AG08395 (cell line): ENCODE measurements at regions not wholly inside any gene's neighbourhood (a gene's known extent, or its start where the extent isn't known, plus 50 kb on each side); places are given as distances from the start of the nearest gene placed in this dataset.

Experiments used
- DNase-seq: peaks from one replicate; pipeline ENCODE4 v3.0.0; 2012; ENCODE audit warnings: mixed read lengths, low spot score

GRCh38 chr10:113420057-113420732, 132.7 kb upstream of the HABP2 start:
- no peak for DNase-seq

DNA sequence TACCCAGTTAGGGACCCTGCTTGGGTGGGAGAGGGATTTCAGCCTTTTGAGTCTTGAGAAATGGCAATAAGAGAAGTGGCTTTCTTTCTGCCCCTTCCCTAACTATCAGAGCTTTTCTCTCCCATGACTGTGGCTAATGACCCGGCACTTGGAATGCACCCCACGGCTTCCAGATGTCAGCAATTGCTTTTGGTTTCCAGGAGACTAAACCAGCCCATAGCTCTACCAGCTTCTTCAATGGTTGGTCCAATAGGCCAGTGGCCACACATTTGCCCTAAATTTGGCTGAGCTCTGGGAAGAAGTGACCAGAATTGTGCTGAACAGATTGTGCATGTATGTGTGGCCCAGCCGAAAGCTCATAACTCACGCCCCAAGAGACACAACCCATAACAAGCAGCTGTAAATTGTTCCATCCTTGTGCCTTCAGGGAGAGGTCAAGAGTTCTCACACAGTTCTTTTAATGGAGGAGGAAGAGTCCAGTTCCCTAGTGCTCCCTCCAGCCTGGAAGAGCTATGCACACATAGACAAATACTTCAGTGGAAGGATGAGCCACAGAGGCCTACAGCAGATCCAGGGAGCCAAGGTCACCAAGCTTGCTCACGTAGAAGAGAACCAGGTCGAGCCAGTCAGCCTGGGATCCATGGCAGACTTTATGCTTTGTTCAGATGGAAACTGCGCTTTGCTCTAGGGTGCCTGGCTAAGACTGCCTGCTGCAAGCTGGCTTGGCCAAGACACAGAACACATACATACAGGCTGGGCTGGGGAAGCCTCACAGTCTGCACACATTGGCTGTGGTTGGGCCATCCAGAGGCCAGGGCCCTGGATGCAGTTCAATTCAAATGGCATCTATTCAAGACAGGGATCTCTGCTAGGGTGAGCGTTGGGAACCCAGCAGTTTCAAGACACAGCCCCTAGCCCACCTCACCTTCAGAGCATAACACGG, 131.8 kb upstream of the HABP2 start:
- no peak for DNase-seq

DNA sequence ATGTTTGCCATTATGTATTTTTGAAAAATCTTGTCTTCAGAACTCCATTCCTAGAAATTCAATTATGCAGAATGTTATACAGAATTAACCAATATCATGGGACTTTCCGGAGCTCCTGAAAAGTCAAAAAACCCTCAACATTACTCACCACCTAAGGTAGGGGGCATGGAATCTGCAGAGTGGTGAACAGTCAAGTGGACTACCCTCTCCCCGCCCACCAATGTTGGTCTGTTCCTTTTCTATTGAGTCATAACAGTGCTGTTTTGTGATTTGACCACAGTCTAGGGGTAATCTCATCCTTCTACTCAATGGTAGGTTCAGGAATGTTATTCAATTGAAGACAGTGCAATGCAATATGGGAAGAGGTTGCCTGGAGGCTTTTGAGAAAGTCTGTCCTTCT, 130.5 kb upstream of the HABP2 start:
- DNase-seq = no peak

DNA sequence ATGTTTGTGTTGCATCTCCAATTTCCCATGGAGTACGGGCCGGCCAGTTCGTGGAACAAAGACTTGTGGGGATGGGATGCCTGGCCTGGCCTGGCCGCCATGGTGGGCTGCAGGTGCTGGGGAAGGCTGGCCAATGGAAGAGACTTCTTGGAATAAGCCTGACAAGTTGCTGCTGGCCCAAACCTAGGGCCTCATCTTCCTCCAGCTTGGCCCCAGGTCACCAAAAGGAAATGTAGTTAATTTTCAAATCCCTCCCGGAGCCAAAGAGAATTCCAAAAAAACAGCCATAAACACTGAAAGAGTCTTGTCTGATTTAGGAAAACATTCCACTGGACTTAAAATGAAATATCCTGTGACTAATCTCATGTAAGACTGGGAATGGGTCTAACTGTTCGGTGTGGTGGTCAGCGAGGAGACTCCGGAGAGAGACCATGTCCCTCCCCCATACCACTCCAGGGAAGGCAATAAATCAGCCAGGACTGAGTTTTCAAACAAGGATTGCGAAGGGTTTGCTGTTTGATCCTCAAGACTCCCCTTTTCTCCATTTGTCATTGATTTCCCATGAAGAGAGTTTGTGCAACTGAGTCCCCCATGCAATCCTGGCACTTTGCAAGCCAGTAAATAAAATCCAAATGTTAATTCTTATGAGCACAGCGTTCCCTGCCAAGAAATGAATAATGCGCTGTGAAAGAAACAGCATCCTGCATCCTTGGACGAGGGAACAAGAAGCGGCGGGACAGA, 128.7 kb upstream of the HABP2 start:
- DNase-seq = peak; percentile 49

DNA sequence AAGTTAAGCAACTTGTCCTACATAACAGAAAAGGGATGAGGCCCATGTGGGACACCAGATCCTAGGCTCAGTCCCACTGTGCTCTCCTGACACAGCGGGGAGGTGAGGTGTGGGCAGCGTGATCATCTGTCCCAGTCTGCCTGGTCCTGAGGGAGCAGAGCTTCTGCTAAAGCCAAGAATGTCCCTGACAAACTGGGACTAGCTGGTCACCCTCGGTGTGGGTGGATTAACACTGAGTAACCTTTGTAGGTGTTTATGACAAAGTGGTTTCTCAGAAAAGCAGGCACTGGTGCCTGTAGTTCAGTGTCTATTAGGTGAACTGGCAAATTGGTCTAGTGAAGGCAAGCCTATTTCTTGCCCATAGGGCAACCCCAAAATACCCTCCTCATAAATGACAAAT, 127.8 kb upstream of the HABP2 start:
- no peak for DNase-seq

GRCh38 chr10:113425541-113425951, 127.3 kb upstream of the HABP2 start:
- DNase-seq = peak; percentile 26

DNA sequence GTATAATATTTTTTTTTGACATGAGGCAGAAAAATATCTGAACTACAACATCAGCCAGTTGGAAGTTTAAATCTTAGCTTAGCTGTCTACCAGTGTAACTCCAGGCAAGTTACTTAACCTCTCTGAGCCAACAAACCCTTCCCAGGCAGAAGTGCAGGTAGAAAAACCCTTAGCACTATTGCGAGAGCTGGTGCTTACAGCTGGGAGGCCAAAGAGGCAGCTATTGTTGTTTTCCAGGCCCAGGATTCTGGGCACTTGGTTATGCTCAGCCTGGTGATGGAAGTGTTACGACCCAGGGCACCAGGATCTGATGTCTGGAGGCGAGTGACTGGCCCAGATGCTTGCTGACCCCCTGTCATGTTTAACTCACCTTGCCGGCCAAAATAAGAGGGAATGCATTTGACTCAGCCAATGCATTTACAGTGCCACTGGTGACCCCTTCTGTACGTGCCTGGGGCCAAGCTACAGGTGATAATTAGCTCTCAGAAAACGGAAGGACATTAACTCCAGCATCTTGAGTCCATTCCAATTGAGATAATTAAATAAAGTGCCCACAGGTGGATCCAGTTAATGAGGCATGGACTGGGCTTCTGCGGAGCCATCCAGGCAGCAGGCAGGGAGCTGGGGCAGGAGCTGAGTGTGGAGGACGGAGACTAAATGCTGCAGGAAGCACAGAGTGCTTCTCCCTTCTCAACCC, 126.5 kb upstream of the HABP2 start:
- no peak for DNase-seq

- no peak for DNase-seq
Measured at GRCh38 chr10:113427236-113427735, 125.6 kb upstream of the HABP2 start.

- DNase-seq = no peak
Measured at GRCh38 chr10:113427811-113428558, 124.9 kb upstream of the HABP2 start.

DNA sequence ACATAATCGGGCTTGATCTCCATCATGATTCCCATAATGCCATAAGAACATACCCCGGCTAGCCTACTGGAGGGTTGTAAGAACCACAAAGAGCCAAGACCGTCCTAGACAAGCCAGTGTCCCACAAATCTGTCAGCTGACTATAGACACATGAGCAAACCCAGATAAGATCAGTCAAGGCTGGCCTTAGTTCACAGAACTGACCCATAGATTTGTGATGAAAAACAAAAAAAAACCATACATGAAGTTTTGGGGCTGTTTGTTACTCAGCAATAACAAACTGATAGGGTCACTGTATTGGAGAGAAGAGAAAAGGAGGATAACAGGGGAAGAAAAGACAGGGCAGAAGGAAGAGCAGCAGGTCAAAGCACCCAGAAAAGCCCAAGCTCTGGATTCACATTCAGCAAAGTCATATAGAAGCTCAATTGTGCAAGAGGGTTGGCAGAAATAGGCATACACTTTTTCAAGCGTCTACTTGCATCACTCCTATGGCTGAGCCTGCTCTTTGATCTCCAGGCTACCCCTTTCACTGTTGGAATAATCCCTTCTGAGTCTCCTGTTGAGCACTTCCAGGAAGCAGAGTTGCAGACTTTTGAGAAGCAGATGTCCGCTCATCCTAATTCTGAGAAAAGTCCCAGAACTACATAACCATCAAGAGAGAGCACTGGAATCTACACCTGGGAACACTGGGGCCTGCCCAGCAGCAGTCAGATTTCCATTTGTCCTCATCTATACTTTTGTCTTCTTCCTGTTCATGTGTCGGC, 122.0 kb upstream of the HABP2 start:
- DNase-seq = no peak

GRCh38 chr10:113431398-113432160, 121.3 kb upstream of the HABP2 start:
- no peak for DNase-seq

GRCh38 chr10:113433711-113434110, 119.1 kb upstream of the HABP2 start:
- no peak for DNase-seq

DNA sequence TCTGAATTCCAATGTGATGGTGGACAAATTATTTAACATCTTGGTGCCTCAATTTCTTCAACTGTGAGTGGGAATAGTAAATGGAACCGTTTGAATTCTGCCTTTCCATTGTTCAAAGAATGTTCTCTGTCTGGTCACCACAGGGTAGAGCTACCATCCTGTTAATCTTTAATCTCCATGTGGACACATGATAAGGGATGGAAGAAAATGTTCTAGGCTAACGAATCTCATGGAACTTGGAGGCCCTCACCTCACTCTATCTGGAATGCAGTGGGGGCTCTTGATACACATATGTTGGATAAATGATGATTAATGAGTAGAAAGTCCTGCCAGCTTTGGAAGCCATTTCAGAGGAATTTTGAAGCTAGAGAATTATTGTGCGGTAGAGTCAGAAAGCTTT, 118.5 kb upstream of the HABP2 start:
- no peak for DNase-seq

- DNase-seq = no peak
Measured at GRCh38 chr10:113434950-113435349, 117.9 kb upstream of the HABP2 start.

DNA sequence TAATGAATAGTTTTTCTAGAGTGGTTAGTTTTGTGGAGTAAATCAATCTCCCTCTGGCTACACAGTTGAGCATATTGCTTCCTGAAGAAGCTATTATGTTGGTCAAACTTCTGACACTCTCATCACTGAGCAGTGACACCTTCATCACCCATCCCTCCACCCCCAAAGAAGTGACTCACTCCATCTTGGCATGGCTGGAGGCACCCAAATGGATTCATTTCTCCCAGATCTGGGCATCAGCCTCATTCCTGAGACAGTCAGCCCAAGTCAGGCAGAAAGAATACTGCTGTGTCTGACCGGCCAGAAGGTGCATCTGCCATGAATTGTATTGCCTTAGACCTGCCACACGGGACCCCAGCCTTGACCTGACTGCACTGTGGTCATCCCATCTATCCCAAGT, 117.0 kb upstream of the HABP2 start:
- peak; percentile 38 for DNase-seq

DNA sequence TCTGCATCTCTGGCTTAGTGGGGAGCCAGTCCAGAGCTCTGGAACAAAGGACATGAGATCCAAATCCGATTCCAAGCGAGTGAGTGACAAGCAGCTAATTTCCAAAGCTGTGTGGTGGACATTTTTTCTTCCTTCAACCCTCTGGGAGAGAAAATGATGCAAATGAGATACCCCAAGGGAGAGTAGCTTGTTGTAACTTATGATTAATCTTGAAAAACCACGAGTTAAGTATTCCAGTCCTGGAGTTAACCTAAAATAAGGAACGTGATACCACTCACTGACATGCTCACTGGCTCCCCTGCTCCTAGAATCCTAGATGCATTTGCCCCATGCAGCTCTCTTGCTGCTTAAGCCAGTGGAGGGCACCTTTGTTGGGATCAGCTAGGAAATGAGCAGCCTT, 116.0 kb upstream of the HABP2 start:
- no peak for DNase-seq

DNA sequence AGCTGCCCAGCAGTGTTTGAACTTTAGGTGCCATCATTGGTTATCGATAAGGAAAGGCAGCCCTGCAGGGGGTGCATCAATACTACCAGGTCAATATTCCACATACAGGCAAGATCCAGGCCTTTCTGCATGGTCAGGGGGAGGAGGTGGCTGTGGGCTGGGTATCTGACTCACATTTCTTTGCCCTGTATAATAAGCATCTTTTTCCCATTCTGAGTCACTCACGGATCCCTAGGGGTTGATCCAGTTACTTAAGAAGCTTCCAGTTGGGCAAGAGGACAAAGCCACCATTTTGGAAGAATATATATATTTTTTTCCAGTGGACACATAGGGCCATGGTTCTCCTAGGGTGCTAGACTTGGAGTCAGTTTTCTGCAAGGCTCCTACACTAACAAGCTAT, 114.2 kb upstream of the HABP2 start:
- peak; percentile 85 for DNase-seq

GRCh38 chr10:113441220-113441619, 111.6 kb upstream of the HABP2 start:
- DNase-seq = peak; percentile 66

DNA sequence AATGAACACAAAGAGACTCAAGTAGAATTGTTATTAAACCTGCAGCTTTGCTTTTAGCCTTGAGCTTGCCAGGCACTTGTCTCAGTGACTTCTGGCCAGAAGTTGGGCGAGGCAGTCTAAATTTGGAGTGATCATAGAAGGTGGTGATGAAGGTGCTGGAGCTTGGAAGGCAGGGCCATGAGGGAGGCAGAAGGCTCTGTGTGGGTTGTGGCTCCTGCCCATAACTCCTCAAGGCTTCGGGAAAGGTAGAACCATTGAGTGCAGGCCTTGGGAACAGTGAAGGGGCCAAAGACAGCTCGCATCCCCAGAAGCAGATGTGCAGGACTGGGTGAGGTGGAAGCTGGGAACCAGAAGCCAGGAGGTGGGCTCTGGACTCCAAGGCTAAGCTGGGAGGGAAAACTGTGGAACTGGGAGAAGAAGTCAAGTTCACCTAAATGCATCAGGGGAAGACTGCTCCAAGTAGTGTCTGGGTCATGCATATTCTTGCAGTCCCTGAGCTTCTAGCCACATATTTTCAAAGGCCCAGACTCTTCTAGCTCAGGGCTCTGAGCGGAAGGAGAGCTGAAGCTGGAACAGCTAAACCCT, 111.1 kb upstream of the HABP2 start:
- DNase-seq = no peak
